HEK293T (cell line): ENCODE measurements at regions not wholly inside any gene's neighbourhood (a gene's known extent, or its start where the extent isn't known, plus 50 kb on each side); places are given as distances from the start of the nearest gene placed in this dataset.

Experiments
- L3MBTL2 ChIP-seq: fragments of 450-650 bp; conservative IDR thresholded peaks from 2 replicates; pipeline ENCODE4 v1.6.1; 2016; ENCODE audit warnings: mild to moderate bottlenecking
- NFRKB ChIP-seq: fragments of 450-650 bp; IDR thresholded peaks from 2 replicates; pipeline ENCODE4 v1.6.1; 2016; ENCODE audit warnings: mild to moderate bottlenecking, moderate library complexity
- SP1 ChIP-seq: fragments of 450-650 bp; IDR thresholded peaks from 2 replicates; pipeline ENCODE4 v1.6.1; 2017
- TARDBP ChIP-seq: fragments of 450-650 bp; IDR thresholded peaks from 2 replicates; pipeline ENCODE4 v1.6.1; 2016

DNA sequence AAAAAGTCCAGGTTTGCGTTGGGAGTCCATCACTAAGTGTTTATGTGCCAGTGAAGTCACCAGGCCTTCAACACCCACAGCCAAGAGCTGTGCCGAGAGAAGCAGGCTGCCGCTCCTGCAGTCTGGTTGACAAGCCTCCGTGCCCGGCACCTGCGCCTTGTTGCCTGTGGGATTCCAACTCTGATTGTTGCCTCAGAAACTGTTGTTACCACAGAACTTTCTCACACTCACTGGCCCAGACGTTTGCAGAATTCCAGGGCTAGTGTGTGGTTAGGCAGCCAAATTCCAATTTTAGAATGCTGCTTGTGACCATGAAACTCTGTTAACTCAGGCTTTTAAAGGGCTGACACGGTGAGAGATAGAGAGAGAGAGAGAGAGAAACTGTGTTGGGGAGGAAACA is 119.5 kb upstream of the LIMCH1 start:
- no peak for TF ChIP-seq L3MBTL2
- no peak for TF ChIP-seq TARDBP
- TF ChIP-seq SP1: no peak
- no peak for TF ChIP-seq NFRKB
